Stimulated activated CD4-positive, alpha-beta T cell treated with anti-CD3 and anti-CD28 coated beads, Interleukin-2, amount 100 ng/mL, for 48 hours (primary cell): ENCODE measurements at regions not wholly inside any gene's neighbourhood (a gene's known extent, or its start where the extent isn't known, plus 50 kb on each side); places are given as distances from the start of the nearest gene placed in this dataset.

Experiments
- DNase-seq, 2 donors: peaks; one replicate each; pipeline ENCODE4 v3.0.0-alpha.2; 2020

DNA sequence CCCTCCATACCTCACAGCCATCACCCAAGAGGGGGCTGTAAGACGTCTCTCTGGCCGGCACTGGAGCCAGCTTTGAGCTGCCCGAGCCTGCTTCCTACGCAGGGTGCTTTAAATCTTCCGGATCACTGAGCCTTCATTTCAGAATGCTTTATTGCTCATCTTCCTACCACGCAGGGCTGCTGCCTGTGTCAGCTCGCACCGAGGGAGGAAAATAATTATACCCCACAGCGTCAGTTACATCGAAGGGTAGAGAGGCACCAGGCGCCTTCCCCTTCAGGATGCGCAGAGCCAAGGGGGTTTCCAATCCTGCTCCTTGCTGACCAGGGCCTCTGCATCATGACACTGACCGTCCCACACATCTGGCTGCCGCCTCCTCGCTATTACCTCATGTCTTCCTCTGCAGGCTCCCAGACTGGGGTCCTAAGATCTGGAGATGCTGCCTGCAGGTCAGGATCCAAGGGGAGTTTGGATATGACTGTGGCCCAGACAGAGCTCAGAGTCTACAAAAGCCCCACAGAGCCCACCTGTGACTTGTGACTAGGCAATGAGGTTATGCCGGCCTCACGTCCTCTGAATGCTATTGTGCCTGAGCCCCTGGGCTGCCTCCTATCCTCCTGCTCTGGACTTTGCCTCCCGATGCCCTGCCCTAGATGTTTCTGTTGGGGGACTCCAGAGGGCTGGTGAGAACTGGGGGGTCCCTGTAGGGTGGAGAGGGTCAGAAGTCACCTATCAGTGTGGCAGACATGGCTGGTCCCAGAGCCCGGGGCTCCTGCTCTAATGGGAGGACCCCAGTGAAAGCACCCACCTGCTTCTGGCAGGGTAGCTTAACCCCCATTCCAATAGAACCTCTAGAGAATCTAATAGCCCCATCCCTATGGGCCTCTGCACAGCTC is 220.3 kb upstream of the RTL1 start:
- no peak for DNase-seq

DNA sequence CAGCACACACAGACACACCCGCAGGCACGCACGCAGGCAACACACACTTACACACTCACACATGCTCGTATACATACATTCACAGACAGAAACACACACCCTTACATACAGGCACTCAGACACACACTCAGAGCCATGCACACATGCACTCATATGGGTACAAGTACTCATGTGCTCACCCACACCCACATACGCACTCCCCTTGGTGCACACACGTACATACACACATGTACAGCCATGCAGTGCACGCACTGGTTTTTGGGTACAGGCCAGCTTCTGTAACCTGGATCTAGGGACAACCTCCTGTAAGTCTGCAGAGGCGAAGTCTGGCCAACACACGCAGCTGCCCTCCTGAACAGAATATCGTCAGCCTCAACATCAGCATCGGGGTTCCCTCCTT is 221.3 kb upstream of the RTL1 start:
- no peak for DNase-seq

DNA sequence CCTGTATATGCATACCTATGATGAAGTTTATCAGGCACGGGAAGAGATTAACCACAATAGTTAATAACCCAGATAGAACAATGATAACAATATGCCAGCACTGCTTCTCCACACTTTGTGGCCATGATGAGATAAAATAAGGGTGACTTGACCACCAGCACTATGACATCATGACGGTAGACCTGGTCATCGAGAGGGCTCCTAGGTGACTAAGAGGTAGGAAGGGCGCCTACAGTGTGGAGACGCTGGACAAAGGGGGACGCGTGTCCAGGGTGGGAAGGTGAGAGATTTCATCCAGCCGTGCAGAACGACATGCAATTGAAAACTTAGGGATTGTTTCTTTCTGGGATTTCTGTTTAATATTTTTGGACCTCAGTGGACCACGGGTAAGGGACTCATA is 221.8 kb upstream of the RTL1 start:
- DNase-seq: no peak

DNA sequence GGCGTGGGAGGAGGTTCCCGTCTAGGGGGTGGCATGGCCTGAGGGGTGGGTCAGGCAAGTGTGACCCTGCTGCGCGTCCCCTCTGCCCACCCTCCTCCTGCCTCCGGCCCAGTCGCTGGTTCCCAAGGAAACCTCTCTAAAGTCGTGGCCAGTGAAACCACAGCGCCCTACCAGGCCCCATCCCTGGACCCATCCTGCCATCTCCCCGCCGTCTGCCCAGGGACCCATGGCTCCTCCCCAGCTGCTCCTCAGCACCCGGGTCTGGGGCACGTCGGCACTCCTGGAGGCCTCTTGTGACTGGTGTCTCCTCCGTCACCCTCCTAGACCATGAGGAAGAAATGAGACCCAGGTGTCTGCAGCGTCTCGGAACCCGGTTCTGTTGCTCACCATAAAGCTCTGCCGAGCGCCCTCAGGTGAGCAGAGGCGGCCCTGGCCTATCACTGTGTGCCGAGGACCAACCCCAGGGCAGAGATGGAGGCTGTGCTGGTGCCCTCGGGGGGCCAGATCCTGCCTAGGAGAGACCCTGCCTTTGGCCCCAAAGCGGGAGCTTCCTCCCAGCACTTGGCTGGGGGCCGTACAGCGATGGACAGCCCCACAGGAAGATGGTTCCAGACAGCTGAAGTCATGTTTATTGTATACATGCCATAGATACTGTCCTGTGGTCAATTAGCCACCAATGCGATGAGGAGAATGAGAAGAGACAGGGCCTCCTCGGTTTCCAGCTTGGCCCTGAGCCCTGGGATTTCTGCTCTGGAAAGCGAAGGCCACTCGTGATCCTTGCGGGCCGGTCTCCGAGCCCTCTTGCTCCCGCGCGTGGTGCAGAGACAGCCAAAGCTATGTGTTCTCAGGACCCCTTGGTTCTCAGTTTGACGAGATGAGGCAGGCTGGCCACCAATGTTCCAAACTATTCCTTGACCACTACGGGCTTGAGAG is 222.5 kb upstream of the RTL1 start:
- DNase-seq: no peak

DNA sequence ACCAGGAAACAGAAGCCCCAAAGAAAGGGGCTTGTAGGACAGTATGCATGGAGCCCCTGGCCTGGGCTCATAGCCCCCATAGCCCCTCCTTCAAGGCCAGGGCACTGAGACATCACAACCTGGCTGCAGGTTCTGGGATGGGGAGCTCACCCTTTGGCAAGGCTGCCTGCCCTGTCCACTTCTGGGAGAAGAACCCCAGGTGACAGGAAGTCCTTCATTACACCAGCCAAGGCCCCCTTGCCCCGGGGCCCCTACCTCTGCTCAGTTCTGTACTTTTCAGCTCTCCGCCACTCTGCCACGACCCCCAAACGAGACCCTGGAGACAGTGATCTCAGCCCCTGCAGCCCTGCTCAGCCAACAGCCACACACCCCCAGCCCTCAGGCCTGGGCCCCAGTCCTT is 223.2 kb upstream of the RTL1 start:
- DNase-seq: no peak

DNA sequence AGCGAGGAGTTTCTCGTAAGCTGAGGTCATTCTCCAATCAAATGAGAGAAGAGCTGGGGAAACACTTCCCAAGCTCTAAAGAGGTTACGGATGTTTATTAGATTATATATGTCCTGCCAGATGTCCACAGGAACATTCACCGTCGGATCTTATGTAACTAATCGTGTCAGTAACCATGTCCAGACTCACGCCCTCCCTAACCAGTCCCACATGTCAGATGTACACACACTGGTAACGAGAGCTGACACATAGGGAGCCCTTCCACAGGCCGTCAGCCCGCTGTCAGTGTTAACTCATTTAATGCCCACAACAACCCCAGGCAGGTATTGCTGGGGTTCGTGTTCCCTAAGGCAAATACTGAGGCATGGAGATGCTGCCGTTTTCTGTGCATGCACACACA is 223.7 kb upstream of the RTL1 start:
- DNase-seq: no peak

DNA sequence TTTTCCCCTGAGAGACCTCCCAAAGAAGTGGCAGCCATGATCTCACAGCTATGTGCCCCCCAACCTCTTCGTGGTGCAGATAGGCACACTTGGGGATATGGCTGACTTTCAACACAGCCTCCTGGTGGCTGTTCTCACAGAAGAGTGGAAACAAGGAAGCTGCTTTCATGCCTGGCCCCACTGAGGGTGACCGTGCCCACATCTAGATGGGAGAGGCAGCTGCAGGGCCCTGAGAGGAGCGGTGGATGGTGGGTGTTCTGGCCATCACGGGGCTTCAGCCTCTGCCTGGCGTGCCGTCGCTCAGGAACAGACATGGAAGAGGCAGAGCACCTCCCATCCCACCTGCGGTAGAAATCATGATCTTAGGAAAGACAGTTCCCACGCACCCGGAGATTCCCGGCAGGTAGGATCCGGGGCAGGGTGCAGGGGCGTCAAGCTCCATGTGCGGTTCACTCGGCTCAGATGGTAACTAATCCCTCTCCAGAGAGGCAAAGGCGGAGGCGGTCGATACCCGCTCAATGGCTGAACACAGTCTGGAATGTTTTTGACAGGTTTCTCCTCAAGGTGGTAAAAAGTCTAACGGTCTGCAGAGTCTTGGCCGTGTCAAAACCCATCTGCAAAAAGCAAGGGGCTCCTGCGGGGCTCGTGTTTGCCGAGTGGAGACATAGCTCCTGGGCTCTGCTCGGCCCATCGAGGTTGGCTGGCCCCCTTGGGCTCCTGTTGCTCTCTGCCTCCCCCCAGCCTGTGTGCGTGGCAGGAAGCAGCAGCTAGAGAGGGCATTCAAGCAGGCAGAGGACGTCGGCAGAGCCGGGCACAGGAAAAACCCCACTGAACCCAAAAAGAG is 225.2 kb upstream of the RTL1 start:
- DNase-seq: no peak

DNA sequence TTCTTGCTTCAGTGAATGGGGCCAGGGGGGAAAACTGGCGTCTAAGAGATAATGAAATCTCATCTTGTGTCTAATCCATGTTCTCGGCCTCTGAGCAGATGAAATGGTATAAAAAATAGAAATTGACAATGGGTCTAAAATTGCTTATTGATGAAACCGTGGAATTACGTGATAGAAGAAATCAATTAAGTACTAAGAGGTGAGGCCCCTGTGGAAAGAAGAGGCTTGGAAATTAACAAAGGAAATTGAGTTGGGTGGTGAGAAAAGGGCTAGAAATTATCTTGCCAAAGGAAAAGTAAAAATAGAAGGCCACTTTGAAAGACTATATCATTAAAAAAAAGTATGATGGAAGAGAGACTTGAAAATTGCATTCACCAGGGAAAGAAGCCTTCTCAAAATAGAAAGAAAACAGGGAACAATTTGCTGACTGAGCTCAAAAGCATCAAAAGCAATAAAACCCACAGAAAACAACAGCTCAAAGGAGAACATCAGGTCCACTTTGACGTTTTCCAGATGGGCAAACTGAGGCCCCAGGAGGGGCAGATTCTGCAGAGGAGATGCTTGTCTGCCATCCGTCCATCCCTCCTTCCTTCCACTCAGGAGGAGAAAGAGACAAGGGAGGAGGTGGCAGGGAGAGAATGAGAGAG is 226.1 kb upstream of the RTL1 start:
- DNase-seq: no peak

DNA sequence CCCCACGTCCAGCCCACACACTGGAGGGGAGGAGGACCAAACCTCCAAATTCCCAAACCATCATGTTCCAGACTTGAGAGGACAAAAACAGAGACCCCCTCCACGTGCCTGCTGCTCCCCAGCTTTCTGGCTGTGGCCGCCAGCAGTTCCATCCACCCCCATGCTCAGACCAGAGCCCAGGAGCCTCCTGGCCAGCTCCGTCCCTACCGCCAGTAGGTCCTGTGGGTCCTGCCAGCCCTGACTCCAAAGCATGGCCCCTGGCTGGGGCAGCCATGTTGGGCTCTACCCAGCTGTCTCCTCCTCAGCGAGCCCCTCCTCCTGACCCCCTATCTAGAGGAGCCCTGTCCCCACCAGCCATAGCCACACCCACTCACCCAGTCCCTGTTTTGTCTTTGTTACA is 227.3 kb upstream of the RTL1 start:
- DNase-seq: no peak

DNA sequence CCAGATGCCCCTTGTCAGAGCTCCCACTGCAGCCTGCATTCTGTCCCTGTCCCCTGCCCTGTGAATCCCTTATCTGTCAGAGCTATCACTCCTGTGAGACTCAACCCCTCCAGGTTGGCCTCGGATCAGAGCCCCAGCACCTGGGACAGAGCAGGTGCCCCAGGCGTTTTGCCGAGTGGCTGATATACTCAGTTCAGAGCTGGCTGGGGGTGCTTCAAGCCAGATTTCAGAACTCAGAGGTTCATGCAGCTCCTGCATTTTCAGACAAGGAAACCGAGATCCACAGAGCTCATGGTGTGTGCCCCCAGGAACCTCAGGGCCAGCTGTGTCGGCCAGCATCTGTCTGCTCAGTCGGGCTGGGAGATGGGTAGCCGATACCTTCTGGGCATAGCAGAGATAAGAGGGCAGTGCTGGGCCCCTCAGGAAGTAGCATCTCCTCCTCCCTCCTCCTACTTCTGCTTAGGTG is 228.0 kb upstream of the RTL1 start:
- DNase-seq: no peak

DNA sequence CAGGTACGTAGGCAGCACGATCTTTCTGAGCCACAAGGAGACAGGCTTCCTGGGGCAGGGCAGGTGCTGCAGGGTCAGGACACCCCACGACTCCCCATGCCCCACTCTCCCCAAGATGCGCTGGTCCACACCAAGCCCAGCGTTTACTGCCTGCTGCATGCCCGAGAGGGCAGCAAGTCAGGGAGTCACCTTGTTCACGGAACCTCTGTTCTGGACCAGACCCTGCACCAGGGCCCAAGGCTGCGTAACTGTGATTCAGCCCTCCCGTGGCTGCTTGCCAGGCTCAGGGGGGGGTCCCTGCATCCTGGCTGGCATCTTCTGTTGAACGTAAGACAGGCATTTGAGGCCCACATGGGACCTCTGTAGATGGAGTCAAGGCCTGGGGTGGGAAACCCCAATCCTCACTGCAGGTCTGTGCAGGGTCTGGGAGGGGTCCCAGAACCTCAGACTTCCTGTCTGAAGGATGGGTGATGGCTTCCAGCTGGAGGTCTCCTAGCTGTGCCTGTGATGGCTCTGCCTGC is 228.6 kb upstream of the RTL1 start:
- no peak for DNase-seq

DNA sequence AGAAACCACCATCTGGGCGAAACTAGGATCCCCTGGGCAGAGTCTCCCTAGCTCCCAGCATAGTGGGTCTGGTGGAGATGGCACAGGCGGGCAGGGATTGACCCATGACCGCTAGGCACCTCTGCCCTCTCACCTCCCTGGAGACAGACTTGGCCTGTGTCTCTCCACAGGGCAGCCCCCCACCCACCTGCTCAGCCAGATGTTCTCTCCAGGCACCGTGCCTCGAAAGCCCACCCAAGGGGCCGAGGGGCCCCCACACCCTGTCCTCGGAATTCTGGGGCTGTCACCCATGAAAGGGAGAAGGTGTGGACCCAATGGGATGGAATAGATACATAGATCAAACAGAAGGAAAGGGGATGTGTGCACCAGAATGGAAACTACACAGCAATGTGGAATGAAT is 229.1 kb upstream of the RTL1 start:
- DNase-seq: no peak

DNA sequence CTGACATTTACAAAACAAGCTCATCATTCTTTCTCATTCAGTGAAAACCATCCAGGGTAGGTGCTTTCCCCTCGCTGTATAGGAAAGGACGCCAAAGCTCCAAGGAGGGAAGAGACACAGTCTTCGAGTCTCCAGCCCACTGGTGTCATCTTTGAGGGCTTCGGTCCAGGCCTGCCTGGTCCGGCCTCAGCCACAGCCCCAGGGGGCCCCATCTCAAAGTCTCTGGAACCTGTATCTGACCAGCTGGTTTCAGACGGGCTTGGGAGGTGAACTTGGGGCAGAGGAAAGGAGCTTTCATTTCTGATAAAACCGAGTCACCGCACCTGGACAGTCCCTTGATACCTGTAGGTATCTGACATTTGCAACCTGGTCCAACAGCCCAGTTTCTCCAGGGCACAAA is 229.5 kb upstream of the RTL1 start:
- DNase-seq: no peak

DNA sequence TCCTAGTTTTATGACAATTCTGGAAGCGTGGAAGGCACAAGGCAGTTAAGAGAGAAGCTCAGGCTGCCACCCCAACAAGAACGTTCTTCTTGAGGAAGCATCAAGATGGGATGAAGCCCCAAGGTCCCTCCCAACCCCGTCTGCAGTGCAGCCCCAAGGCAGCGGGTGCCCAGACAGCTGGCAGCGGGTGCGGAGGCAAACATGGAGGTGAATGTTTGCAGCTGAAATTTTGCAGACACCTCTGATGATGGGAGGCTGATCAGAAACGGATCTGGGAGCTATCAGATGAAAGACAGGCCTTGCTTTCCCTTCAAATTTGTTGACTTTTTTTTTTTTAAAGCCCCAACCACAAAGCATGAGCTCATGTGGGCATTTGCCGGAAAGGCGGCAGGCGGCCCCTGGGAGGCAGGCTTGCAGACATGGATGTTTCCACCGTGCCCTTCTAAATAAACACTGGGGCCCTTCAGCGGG is 230.7 kb upstream of the RTL1 start:
- DNase-seq: no peak

DNA sequence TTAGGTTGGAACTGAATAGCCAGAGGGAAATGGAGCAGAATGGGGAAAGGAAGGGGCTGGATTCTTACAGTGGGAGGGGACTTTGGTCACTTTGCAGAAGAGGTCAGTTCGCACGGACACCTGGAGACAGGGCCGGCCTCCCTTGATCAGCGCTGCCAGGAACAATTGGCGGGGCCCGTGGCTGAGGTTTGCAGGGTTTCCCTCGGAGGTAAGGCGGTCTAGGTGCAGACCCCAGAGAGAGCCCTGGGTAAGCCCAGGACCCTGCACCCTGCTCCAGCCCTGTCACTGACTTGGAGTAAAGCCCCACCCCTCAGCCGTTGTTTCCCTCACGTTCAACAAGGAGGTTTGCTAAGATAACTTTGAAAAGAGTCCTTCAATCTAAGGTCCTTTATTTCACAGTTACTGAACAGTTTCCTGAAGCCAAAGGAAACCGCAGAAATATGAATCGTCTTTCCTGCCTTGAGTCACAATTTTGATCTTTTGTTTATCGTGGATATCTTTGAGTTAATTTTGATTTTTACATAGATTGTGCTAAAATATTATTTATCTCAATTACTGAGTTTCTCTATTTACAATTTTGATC is 231.4 kb upstream of the RTL1 start:
- no peak for DNase-seq

DNA sequence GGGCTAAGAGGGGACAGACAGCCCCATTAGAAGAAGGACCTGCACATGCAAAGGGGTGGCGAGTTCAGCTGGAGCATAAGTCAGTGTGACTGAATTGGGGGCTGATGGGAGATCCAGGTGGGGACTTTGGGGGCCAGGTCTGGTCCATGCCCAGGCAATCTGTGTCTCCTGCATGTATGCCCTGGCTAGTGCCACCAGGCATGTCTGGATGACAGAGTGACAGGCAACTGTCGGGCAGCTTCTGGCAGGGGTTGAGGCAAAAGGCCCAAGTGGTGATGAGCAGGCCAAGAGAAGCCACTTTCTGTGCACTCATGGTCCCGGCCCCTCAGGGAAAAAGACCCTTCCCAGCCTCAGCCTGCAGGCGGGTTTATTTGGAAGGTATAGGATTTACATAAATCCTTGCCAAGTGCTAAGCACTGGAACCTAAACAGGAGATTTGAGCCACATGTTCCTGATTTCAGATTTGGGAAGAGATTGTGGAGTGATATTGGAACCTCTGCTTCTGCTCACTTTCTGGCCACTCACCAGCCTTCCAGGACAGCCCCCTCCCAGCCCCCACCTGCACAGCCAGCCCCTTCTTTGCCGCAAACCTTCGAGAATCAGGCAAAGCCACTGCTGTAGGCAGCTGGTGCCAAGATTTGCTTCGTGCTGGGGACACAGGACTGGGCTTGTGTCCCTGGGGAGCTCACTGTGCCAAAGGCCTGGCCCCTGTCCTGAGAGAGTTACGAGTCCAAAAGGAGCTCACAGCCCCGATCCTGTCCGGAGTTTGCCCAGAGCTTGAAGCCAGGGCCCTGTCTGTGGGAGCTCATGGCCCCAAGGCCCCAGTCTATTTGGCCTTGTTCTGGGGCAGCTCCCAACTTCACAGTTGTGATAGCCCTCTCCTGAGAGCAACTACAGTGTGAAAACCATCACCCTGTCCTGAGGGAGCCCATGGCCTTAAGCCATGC is 232.5 kb upstream of the RTL1 start:
- DNase-seq: no peak

DNA sequence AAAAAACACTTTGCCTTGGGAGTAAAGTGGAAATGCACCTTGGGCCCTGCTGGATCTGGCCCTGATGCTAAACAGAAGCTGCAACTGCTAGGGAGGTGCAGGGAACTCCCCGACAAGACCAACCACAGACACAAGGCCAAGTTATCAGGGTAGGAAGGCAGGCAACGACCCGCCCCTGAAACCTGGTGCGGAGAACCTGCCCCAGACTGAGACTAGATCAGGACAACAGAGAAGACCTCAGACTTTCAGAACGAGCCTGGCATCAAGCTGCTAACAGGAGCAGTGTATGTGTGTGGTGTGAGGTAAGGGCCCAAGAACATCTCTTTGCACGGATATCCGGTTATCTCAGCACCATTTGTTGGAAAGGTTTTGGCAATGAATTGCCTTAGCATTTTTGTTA is 233.7 kb upstream of the RTL1 start:
- DNase-seq: no peak

DNA sequence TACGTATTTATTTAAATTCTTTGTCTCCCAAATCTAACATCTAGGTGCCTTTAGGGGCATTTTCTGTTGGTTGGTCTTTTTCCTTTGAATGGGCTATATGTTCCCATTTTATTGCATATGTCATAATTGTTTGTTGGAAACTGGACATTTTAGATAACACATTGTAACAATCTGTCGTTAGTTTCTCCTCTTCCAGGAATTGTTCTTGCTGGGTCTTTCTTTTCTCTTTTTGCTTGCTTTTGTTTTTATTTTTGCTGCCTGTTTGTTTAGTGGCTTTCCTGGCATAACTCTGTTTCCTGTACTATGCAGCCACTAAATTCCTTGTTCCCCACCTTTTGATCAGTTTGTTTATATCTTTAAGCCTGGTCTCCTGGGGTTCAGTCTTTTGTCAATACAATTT is 244.3 kb upstream of the RTL1 start:
- DNase-seq: no peak

DNA sequence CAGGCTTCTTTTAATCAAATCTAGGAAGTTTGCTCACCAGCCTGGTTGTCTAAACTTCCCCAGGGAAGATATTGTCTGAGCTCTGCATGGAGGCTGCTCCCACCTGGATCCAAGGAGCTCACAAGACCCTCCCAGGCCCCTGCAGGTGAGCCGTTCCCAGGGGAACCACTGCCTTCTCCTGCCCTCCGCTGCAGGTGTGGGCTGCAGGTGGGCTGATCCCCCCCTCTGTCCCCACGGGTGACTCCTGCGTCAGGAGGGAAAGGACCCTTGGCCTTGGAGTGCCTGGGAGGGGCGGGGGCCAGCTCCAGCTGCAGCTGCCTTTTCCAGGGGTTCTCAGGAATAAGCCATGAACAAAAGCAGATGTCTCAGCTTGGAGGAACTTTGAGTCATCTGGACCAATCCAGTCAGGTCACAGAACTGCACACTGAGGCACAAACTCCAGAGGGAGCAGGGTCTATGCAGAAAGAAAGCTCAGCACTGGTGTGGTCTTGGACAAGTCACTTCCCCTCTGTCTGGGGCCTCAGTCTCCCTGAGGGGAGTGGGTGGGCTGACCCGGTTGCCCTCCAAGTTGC is 246.6 kb upstream of the RTL1 start:
- no peak for DNase-seq
